ENCODE measurements at regions not wholly inside any gene's neighbourhood (a gene's known extent, or its start where the extent isn't known, plus 50 kb on each side); places are given as distances from the start of the nearest gene placed in this dataset.
"Not testable (repeated sequence)": the region's sequence is repeated elsewhere in the genome, so short reads cannot be mapped to it uniquely, and the experiment has no call there.

GRCh38 chr4:49120042-49120779, 134.1 kb downstream of the CWH43 start:
- not testable (repeated sequence) for TF ChIP-seq CTCF (IDR thresholded peaks at IDR 0.05; ENCODE audit: insufficient read depth, low read depth, low read length); EZH2 (IDR thresholded peaks at IDR 0.05; ENCODE audit: insufficient read depth, low read length)
